Mucosa of rectum (tissue), 2 donors: ENCODE measurements at regions not wholly inside any gene's neighbourhood (a gene's known extent, or its start where the extent isn't known, plus 50 kb on each side); places are given as distances from the start of the nearest gene placed in this dataset.
"Not testable (repeated sequence)": the region's sequence is repeated elsewhere in the genome, so short reads cannot be mapped to it uniquely, and the experiment has no call there.

Source experiments
- H3K27ac ChIP-seq, 2 donors: one replicate each; pipeline ENCODE4 v1.7.0; 2013; ENCODE audit warnings: inconsistent platforms in 2 of 2, low read depth in 2 of 2, low read length in 2 of 2
- H3K27me3 ChIP-seq, 2 donors: one replicate each; pipeline ENCODE4 v1.7.0; 2013; ENCODE audit warnings: low read length in 2 of 2; ENCODE audit not compliant: control insufficient read depth in 2 of 2, insufficient read depth in 2 of 2
- H3K36me3 ChIP-seq, 2 donors: one replicate each; pipeline ENCODE4 v1.7.0; 2013; ENCODE audit warnings: low read length in 2 of 2; ENCODE audit not compliant: control insufficient read depth in 2 of 2, insufficient read depth in 2 of 2
- H3K4me1 ChIP-seq, 2 donors: one replicate each; pipeline ENCODE4 v1.7.0; 2013; ENCODE audit warnings: low read length in 2 of 2, mild to moderate bottlenecking in 1 of 2; ENCODE audit not compliant: control insufficient read depth in 2 of 2, insufficient read depth in 2 of 2
- H3K4me3 ChIP-seq, 2 donors: one replicate each; pipeline ENCODE4 v1.7.0; 2013; ENCODE audit warnings: low read length in 2 of 2
- H3K9ac ChIP-seq, 2 donors: one replicate each; pipeline ENCODE4 v1.7.0; 2013; ENCODE audit warnings: low read length in 2 of 2, low read depth in 1 of 2, mild to moderate bottlenecking in 1 of 2
- H3K9me3 ChIP-seq, 2 donors: one replicate each; pipeline ENCODE4 v1.7.0; 2013; ENCODE audit warnings: low read length in 2 of 2; ENCODE audit not compliant: control insufficient read depth in 2 of 2
- donor health status: healthy.
- donor health status: Normal muscosa, but diverticular disease.

- not testable (repeated sequence) for H3K9me3 ChIP-seq, H3K4me1 ChIP-seq, H3K36me3 ChIP-seq, H3K27me3 ChIP-seq, H3K9ac ChIP-seq, H3K27ac ChIP-seq, H3K4me3 ChIP-seq
Observed at GRCh38 chr2:76139303-76139702, 428.6 kb upstream of the GCFC2 start.

GRCh38 chr2:76128622-76129021 is 417.9 kb upstream of the GCFC2 start:
- Histone ChIP-seq H3K27ac (no peak overlapping the region), H3K9me3 (no peaks in the 10 kb centered on the region), H3K4me1 (peaks cover 0 to 6% of the 10 kb centered on the region in 2 donors), H3K27me3 (no peaks in the 10 kb centered on the region), H3K36me3 (no peaks in the 10 kb centered on the region), H3K4me3 (no peak overlapping the region), H3K9ac (no peak overlapping the region)

- Histone ChIP-seq H3K27ac (no peak overlapping the region), H3K4me3 (no peak overlapping the region), H3K9me3 (no peaks in the 10 kb centered on the region), H3K36me3 (no peaks in the 10 kb centered on the region), H3K9ac (no peak overlapping the region), H3K4me1 (no peaks in the 10 kb centered on the region), H3K27me3 (no peaks in the 10 kb centered on the region)
Observed at GRCh38 chr2:76120176-76120575, 409.5 kb upstream of the GCFC2 start.

- Histone ChIP-seq H3K4me3 (no peak overlapping the region), H3K27me3 (no peaks in the 10 kb centered on the region), H3K9me3 (no peaks in the 10 kb centered on the region), H3K9ac (no peak overlapping the region), H3K36me3 (no peaks in the 10 kb centered on the region), H3K4me1 (no peaks in the 10 kb centered on the region), H3K27ac (no peak overlapping the region)
Observed at GRCh38 chr2:76089683-76090082, 379.0 kb upstream of the GCFC2 start.

- Histone ChIP-seq H3K9ac (no peak overlapping the region), H3K36me3 (no peaks in the 10 kb centered on the region), H3K9me3 (no peaks in the 10 kb centered on the region), H3K4me3 (no peak overlapping the region), H3K27me3 (no peaks in the 10 kb centered on the region), H3K4me1 (no peaks in the 10 kb centered on the region), H3K27ac (no peak overlapping the region)
Observed at GRCh38 chr2:76083248-76083647, 372.5 kb upstream of the GCFC2 start.

GRCh38 chr2:76082509-76082908 is 371.8 kb upstream of the GCFC2 start:
- no peak overlapping the region for H3K4me3 ChIP-seq
- H3K27ac ChIP-seq, result no peak overlapping the region
- no peaks in the 10 kb centered on the region for H3K4me1 ChIP-seq
- H3K9me3 ChIP-seq, result no peaks in the 10 kb centered on the region
- no peaks in the 10 kb centered on the region for H3K36me3 ChIP-seq
- H3K9ac ChIP-seq, result no peak overlapping the region
- H3K27me3 ChIP-seq, result no peaks in the 10 kb centered on the region

GRCh38 chr2:76080154-76080553 is 369.4 kb upstream of the GCFC2 start:
- H3K27me3 ChIP-seq, result no peaks in the 10 kb centered on the region
- H3K9me3 ChIP-seq, result no peaks in the 10 kb centered on the region
- H3K4me3 ChIP-seq, result no peak overlapping the region
- H3K9ac ChIP-seq, result no peak overlapping the region
- no peak overlapping the region for H3K27ac ChIP-seq
- H3K4me1 ChIP-seq, result no peaks in the 10 kb centered on the region
- no peaks in the 10 kb centered on the region for H3K36me3 ChIP-seq

GRCh38 chr2:76075126-76075525 is 364.4 kb upstream of the GCFC2 start:
- Histone ChIP-seq H3K9ac (no peak overlapping the region), H3K27me3 (no peaks in the 10 kb centered on the region), H3K4me1 (no peaks in the 10 kb centered on the region), H3K27ac (no peak overlapping the region), H3K36me3 (no peaks in the 10 kb centered on the region), H3K4me3 (no peak overlapping the region), H3K9me3 (no peaks in the 10 kb centered on the region)

GRCh38 chr2:76073992-76074604 is 363.4 kb upstream of the GCFC2 start:
- Histone ChIP-seq H3K9ac (no peak overlapping the region), H3K27ac (no peak overlapping the region), H3K27me3 (no peaks in the 10 kb centered on the region), H3K36me3 (no peaks in the 10 kb centered on the region), H3K9me3 (no peaks in the 10 kb centered on the region), H3K4me3 (no peak overlapping the region), H3K4me1 (no peaks in the 10 kb centered on the region)

- Histone ChIP-seq H3K27me3 (no peaks in the 10 kb centered on the region), H3K9ac (no peak overlapping the region), H3K9me3 (no peaks in the 10 kb centered on the region), H3K4me3 (no peak overlapping the region), H3K36me3 (no peaks in the 10 kb centered on the region), H3K27ac (no peak overlapping the region), H3K4me1 (no peaks in the 10 kb centered on the region)
Observed at GRCh38 chr2:76050196-76050595, 339.5 kb upstream of the GCFC2 start.

- Histone ChIP-seq H3K4me1 (no peaks in the 10 kb centered on the region), H3K27me3 (no peaks in the 10 kb centered on the region), H3K9me3 (no peaks in the 10 kb centered on the region), H3K9ac (no peak overlapping the region), H3K27ac (no peak overlapping the region), H3K36me3 (no peaks in the 10 kb centered on the region), H3K4me3 (no peak overlapping the region)
Observed at GRCh38 chr2:76044701-76045100, 334.0 kb upstream of the GCFC2 start.
